HG03039 (cell line): ENCODE measurements at regions not wholly inside any gene's neighbourhood (a gene's known extent, or its start where the extent isn't known, plus 50 kb on each side); places are given as distances from the start of the nearest gene placed in this dataset.
A peak's percentile ranks its signal among the peaks of the same experiment; 100 is the strongest.
"Not testable (repeated sequence)": the region's sequence is repeated elsewhere in the genome, so short reads cannot be mapped to it uniquely, and the experiment has no call there.

Experiments
- ATAC-seq: cut with Tn5 transposase; IDR thresholded peaks from one replicate; pipeline ENCODE4 v1.9.1; 2021; ENCODE audit warnings: mild to moderate bottlenecking, moderate library complexity; ENCODE audit not compliant: unreplicated experiment

GRCh38 chr2:8606649-8607550, 75.0 kb upstream of the ID2 start:
- peak; percentile 17 for ATAC-seq

GRCh38 chr2:8607606-8608005, 74.2 kb upstream of the ID2 start:
- ATAC-seq = no peak

- no peak for ATAC-seq
Measured at GRCh38 chr2:8608411-8608954, 73.4 kb upstream of the ID2 start.

- no peak for ATAC-seq
Measured at GRCh38 chr2:8609357-8609811, 72.5 kb upstream of the ID2 start.

- not testable (repeated sequence) for ATAC-seq
Measured at GRCh38 chr2:8610775-8611174, 71.1 kb upstream of the ID2 start.

GRCh38 chr2:8611246-8611645, 70.6 kb upstream of the ID2 start:
- ATAC-seq = no peak

GRCh38 chr2:8611700-8612099, 70.2 kb upstream of the ID2 start:
- no peak for ATAC-seq

- no peak for ATAC-seq
Measured at GRCh38 chr2:8612734-8613179, 69.1 kb upstream of the ID2 start.

GRCh38 chr2:8613207-8613999, 68.5 kb upstream of the ID2 start:
- ATAC-seq = not testable (repeated sequence)

GRCh38 chr2:8614646-8615045, 67.2 kb upstream of the ID2 start:
- ATAC-seq = no peak

GRCh38 chr2:8615252-8615575, 66.6 kb upstream of the ID2 start:
- ATAC-seq = no peak

- ATAC-seq = no peak
Measured at GRCh38 chr2:8615576-8616281, 66.1 kb upstream of the ID2 start.

- ATAC-seq = no peak
Measured at GRCh38 chr2:8617048-8617447, 64.8 kb upstream of the ID2 start.

- ATAC-seq = no peak
Measured at GRCh38 chr2:8617590-8617989, 64.3 kb upstream of the ID2 start.

GRCh38 chr2:8619071-8619470, 62.8 kb upstream of the ID2 start:
- no peak for ATAC-seq

- no peak for ATAC-seq
Measured at GRCh38 chr2:8620611-8621382, 61.1 kb upstream of the ID2 start.

GRCh38 chr2:8622199-8622911, 59.5 kb upstream of the ID2 start:
- no peak for ATAC-seq

GRCh38 chr2:8622924-8623465, 58.9 kb upstream of the ID2 start:
- no peak for ATAC-seq

- ATAC-seq = no peak
Measured at GRCh38 chr2:8623576-8623957, 58.3 kb upstream of the ID2 start.
